ENCODE measurements at regions not wholly inside any gene's neighbourhood (a gene's known extent, or its start where the extent isn't known, plus 50 kb on each side); places are given as distances from the start of the nearest gene placed in this dataset.
"Not testable (repeated sequence)": the region's sequence is repeated elsewhere in the genome, so short reads cannot be mapped to it uniquely, and the experiment has no call there.

GRCh38 chr13:83086948-83087347 is 795.3 kb downstream of the SLITRK1 start:
- TF ChIP-seq, protein P1, sequence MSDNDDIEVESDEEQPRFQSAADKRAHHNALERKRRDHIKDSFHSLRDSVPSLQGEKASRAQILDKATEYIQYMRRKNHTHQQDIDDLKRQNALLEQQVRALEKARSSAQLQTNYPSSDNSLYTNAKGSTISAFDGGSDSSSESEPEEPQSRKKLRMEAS (IDR thresholded peaks at IDR 0.05; ENCODE audit: low read depth, low read length): no peak
- TF ChIP-seq MYC (IDR thresholded peaks at IDR 0.05; ENCODE audit: low read depth, low read length) (no peak), POLR2A (IDR thresholded peaks at IDR 0.05; ENCODE audit: extremely low read depth, insufficient read length) (no peak)
- TF ChIP-seq, protein P2, sequence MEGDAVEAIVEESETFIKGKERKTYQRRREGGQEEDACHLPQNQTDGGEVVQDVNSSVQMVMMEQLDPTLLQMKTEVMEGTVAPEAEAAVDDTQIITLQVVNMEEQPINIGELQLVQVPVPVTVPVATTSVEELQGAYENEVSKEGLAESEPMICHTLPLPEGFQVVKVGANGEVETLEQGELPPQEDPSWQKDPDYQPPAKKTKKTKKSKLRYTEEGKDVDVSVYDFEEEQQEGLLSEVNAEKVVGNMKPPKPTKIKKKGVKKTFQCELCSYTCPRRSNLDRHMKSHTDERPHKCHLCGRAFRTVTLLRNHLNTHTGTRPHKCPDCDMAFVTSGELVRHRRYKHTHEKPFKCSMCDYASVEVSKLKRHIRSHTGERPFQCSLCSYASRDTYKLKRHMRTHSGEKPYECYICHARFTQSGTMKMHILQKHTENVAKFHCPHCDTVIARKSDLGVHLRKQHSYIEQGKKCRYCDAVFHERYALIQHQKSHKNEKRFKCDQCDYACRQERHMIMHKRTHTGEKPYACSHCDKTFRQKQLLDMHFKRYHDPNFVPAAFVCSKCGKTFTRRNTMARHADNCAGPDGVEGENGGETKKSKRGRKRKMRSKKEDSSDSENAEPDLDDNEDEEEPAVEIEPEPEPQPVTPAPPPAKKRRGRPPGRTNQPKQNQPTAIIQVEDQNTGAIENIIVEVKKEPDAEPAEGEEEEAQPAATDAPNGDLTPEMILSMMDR (IDR thresholded peaks at IDR 0.05; ENCODE audit: low read depth, low read length): no peak
- no peak for DNase-seq (ENCODE audit: low read depth)
- no peak overlapping the region for H3K4me3 ChIP-seq (ENCODE audit: low read depth, low read length)

GRCh38 chr13:83086088-83086487 is 796.2 kb downstream of the SLITRK1 start:
- H3K4me3 ChIP-seq (ENCODE audit: low read depth, low read length): no peak overlapping the region
- TF ChIP-seq, protein P1 (IDR thresholded peaks at IDR 0.05; ENCODE audit: low read depth, low read length): no peak
- TF ChIP-seq MYC (IDR thresholded peaks at IDR 0.05; ENCODE audit: low read depth, low read length) (no peak), POLR2A (IDR thresholded peaks at IDR 0.05; ENCODE audit: extremely low read depth, insufficient read length) (no peak)
- TF ChIP-seq, protein P2 (IDR thresholded peaks at IDR 0.05; ENCODE audit: low read depth, low read length): no peak
- no peak for DNase-seq (ENCODE audit: low read depth)

DNA sequence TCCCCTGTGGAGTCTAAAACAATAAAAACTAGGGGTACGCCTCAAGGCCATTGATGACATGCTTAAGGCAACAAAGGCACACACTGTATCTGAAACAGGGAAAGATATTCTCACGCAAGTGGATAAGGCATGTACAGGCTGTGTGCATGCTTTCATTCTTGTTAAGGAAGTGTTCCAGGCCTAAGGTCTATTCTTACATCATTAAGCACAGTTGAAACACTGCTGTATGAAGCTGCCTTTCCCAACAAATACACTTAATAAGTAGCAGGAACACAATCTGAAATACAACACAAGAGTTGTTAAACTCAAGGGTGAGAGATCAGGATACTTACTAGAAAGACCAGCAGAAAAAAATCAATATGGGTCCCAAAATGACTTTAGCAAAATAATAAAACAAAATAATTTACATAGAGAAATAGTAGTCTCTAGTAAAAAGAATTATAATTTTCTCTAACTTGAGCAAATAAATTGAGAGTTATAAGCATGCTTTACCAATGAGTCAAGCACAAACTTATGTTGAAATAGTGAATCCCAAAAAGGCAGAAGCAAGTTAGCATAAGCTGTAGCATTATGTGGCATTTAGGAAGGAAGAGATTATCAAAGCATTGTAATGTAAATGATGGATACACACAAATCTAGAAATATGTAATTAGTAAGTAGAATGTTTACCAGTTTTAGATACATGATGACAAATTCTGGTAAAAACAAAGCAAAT is 796.9 kb downstream of the SLITRK1 start:
- no peak for DNase-seq (ENCODE audit: low read depth)
- TF ChIP-seq POLR2A (IDR thresholded peaks at IDR 0.05; ENCODE audit: extremely low read depth, insufficient read length) (no peak), MYC (IDR thresholded peaks at IDR 0.05; ENCODE audit: low read depth, low read length) (no peak)
- TF ChIP-seq, protein P2 (IDR thresholded peaks at IDR 0.05; ENCODE audit: low read depth, low read length): no peak
- TF ChIP-seq, protein P1 (IDR thresholded peaks at IDR 0.05; ENCODE audit: low read depth, low read length): no peak
- H3K4me3 ChIP-seq (ENCODE audit: low read depth, low read length): no peak overlapping the region

DNA sequence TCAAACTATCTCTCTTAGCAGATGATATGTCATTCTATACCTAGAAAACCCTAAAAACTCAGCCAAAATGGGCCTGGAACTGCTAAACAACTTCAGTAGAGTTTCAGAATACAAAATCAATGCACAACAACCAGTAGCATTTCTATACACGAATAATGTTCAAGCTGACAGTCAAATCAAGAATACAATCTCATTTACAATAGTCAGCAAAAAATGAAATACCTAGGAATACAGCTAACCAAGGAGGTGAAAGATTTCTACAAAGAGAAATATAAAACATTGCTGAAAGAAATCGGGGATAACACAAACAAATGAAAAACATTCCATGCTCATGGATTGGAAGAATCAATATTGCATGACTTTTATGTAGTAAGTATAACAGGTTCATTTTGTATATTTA is 804.8 kb downstream of the SLITRK1 start:
- H3K4me3 ChIP-seq (ENCODE audit: low read depth, low read length): no peak overlapping the region
- no peak for TF ChIP-seq POLR2A (IDR thresholded peaks at IDR 0.05; ENCODE audit: extremely low read depth, insufficient read length)
- TF ChIP-seq MYC (IDR thresholded peaks at IDR 0.05; ENCODE audit: low read depth, low read length): no peak
- TF ChIP-seq, protein P1 (IDR thresholded peaks at IDR 0.05; ENCODE audit: low read depth, low read length): no peak
- TF ChIP-seq, protein P2 (IDR thresholded peaks at IDR 0.05; ENCODE audit: low read depth, low read length): no peak
- no peak for DNase-seq (ENCODE audit: low read depth)

GRCh38 chr13:83073930-83074329 is 808.3 kb downstream of the SLITRK1 start:
- H3K4me3 ChIP-seq (ENCODE audit: low read depth, low read length); DNase-seq (ENCODE audit: low read depth): not testable (repeated sequence)

DNA sequence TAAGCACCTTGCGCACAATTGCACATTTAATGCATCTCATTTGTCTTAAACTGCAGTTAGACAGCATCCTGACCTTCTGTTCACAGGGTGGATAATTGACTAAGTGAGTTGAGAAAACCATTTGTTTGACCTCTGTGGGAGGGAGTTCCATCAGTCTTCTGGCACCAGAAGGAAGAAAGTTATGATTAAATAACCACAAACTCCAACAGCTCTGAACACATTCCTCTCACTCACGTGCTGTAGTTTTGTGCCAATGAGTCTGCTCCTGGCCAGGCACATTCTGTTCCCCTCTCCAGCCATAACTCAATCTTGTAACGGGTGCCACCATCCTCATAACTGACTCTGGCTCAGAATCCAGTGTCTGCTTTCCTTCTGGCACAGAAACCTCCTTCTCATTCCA is 817.2 kb downstream of the SLITRK1 start:
- TF ChIP-seq MYC (IDR thresholded peaks at IDR 0.05; ENCODE audit: low read depth, low read length) (no peak), POLR2A (IDR thresholded peaks at IDR 0.05; ENCODE audit: extremely low read depth, insufficient read length) (no peak)
- TF ChIP-seq, protein P2 (IDR thresholded peaks at IDR 0.05; ENCODE audit: low read depth, low read length): no peak
- TF ChIP-seq, protein P1 (IDR thresholded peaks at IDR 0.05; ENCODE audit: low read depth, low read length): no peak
- no peak overlapping the region for H3K4me3 ChIP-seq (ENCODE audit: low read depth, low read length)
- no peak for DNase-seq (ENCODE audit: low read depth)
